Prostate gland (tissue), 2 donors: ENCODE measurements at regions not wholly inside any gene's neighbourhood (a gene's known extent, or its start where the extent isn't known, plus 50 kb on each side); places are given as distances from the start of the nearest gene placed in this dataset.

Source experiments
- DNase-seq: peaks from one replicate; pipeline ENCODE4 v3.0.0-alpha.2; 2019; ENCODE audit warnings: low spot score
- H3K27ac ChIP-seq, 2 donors: fragments of 200-600 bp; sonication (generic); 2 replicates each; pipeline ENCODE4 v1.5.1; 2017 to 2019
- H3K27me3 ChIP-seq: fragments of 200-600 bp; sonication (generic); replicated peaks from 2 replicates; pipeline ENCODE4 v1.5.1; 2019; ENCODE audit not compliant: insufficient read depth
- H3K36me3 ChIP-seq, 2 donors: fragments of 200-600 bp; sonication (generic); 1 replicate in 1 of 2; 2 replicates in 1 of 2; pipeline versions ENCODE4 v1.5.1 to v1.8.1; 2017 to 2019
- H3K4me1 ChIP-seq: fragments of 200-600 bp; sonication (generic); replicated peaks from 2 replicates; pipeline ENCODE4 v1.5.1; 2019
- H3K4me3 ChIP-seq, 2 donors: fragments of 200-600 bp; sonication (generic); 2 replicates each; pipeline ENCODE4 v1.5.1; 2017 to 2019
- H3K9me3 ChIP-seq: fragments of 200-600 bp; sonication (generic); 2 replicates; pipeline ENCODE4 v1.5.1; 2017
- POLR2A ChIP-seq: fragments of 450-650 bp; IDR thresholded peaks from one replicate; pipeline ENCODE4 v1.6.1; 2016; ENCODE audit warnings: antibody characterized with exemption, mild to moderate bottlenecking
- POLR2AphosphoS5 ChIP-seq: sonication (generic); formaldehyde crosslinking; IDR thresholded peaks from one replicate; pipeline ENCODE4 v1.6.1; 2017; ENCODE audit warnings: antibody characterized with exemption
- WGBS: methylation state at CpG from one replicate; pipeline ENCODE4 v1.1.5; 2018; 5-methylcytosine and 5-hydroxymethylcytosine counted together
- intact Hi-C: fragments of 100-400 bp; cut with DNase I; formaldehyde crosslinking; loops from one replicate; pipeline ENCODE4 v1.14.2; 2022
- TF ChIP-seq, protein P1 (sequence below), 4 experiments: fragments of 200-600 bp in 2 of 4; fragments of 450-650 bp in 2 of 4; sonication (generic) in 2 of 4; IDR thresholded peaks; 1 replicate in 3 of 4; 2 replicates in 1 of 4; pipeline ENCODE4 v1.5.1; 2016 to 2019; ENCODE audit warnings: antibody characterized with exemption in 4 of 4, mild to moderate bottlenecking in 2 of 4, moderate library complexity in 2 of 4

DNA sequence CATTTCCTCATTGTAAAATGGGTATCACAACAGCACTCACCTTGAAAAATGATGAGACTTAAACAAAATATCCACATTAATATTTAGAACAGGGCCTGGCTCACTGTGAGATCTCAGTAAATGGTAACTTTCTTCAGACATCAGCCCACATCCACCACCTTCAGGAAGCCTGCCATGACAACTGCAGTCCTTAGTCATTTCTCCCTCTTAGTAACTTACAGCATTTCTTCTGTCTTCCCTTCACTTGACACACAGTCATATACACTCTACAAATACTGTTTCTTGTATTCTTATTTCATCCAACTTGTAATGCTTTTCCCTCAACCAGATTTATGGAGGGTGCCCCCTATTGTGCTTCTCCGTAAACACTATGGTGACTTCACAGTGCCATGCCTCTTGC, 263.0 kb downstream of the ZNF516 start:
- DNase-seq, result no peak
- Histone ChIP-seq H3K36me3 (no peaks in the 10 kb centered on the region), H3K4me1 (no peaks in the 10 kb centered on the region), H3K27me3 (no peaks in the 10 kb centered on the region), H3K9me3 (no peaks in the 10 kb centered on the region), H3K27ac (no peak overlapping the region), H3K4me3 (no peak overlapping the region)
- 100% methylated on average over 1 of the region's 1 CpG for WGBS
- intact Hi-C loops, result no loop called here
- TF ChIP-seq, protein P1, sequence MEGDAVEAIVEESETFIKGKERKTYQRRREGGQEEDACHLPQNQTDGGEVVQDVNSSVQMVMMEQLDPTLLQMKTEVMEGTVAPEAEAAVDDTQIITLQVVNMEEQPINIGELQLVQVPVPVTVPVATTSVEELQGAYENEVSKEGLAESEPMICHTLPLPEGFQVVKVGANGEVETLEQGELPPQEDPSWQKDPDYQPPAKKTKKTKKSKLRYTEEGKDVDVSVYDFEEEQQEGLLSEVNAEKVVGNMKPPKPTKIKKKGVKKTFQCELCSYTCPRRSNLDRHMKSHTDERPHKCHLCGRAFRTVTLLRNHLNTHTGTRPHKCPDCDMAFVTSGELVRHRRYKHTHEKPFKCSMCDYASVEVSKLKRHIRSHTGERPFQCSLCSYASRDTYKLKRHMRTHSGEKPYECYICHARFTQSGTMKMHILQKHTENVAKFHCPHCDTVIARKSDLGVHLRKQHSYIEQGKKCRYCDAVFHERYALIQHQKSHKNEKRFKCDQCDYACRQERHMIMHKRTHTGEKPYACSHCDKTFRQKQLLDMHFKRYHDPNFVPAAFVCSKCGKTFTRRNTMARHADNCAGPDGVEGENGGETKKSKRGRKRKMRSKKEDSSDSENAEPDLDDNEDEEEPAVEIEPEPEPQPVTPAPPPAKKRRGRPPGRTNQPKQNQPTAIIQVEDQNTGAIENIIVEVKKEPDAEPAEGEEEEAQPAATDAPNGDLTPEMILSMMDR (IDR thresholded peaks at IDR 0.05), result no peak
- TF ChIP-seq POLR2A, result no peak
- no peak for TF ChIP-seq POLR2AphosphoS5

DNA sequence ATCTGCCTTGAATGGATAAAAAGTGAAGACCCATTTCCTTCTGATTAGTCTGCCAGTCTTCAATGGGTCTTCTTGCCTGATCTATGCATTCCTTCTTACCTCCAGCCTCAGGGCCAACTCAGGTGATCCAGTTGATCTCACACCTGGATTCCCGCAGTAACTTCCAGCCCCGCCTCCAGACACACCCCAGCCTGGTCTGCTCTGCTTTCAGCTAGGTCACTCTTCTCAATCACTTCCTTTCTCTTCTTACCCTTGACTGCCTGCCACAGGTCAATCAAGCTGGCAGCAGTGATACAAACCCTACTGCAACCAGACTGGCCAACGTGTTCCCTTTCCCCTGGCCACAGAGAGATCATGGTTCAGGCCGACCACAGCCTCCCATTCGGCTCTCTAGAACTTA, 263.6 kb downstream of the ZNF516 start:
- H3K27me3 ChIP-seq, result no peaks in the 10 kb centered on the region
- no peak overlapping the region for H3K27ac ChIP-seq
- H3K4me1 ChIP-seq, result no peaks in the 10 kb centered on the region
- H3K4me3 ChIP-seq, result no peak overlapping the region
- intact Hi-C loops, result no loop called here
- H3K9me3 ChIP-seq, result no peaks in the 10 kb centered on the region
- TF ChIP-seq POLR2AphosphoS5, result no peak
- TF ChIP-seq, protein P1 (IDR thresholded peaks at IDR 0.05), result no peak
- no peak for TF ChIP-seq POLR2A
- 92% methylated on average over 5 of the region's 5 CpGs for WGBS
- no peak for DNase-seq
- H3K36me3 ChIP-seq, result no peaks in the 10 kb centered on the region

DNA sequence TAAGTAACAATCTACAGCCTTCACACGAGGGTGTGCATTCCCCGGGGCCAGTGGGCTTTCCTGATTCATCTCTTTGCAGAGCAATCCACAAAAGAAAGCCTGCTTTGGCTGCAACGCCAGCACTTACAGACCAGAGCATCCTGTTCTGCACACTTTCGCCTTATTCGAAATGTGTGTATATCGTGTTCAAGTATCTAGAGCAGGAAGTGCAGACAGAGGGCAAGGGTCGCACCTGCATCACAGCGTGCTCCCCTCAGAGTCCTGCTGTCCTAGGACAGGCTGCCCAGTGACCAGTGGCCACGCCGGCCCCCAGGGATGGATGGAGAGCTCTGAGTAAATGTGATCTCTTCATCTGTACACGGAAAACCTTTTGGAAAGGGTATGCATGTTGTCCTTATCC, 264.3 kb downstream of the ZNF516 start:
- intact Hi-C loops, result no loop called here
- Histone ChIP-seq H3K9me3 (no peaks in the 10 kb centered on the region), H3K4me1 (no peaks in the 10 kb centered on the region), H3K4me3 (no peak overlapping the region), H3K36me3 (no peaks in the 10 kb centered on the region), H3K27me3 (no peaks in the 10 kb centered on the region), H3K27ac (no peak overlapping the region)
- WGBS, result 54% methylated on average over 11 of the region's 11 CpGs
- DNase-seq, result no peak
- TF ChIP-seq POLR2A, result no peak
- TF ChIP-seq POLR2AphosphoS5, result no peak
- TF ChIP-seq, protein P1 (IDR thresholded peaks at IDR 0.05), result no peak

DNA sequence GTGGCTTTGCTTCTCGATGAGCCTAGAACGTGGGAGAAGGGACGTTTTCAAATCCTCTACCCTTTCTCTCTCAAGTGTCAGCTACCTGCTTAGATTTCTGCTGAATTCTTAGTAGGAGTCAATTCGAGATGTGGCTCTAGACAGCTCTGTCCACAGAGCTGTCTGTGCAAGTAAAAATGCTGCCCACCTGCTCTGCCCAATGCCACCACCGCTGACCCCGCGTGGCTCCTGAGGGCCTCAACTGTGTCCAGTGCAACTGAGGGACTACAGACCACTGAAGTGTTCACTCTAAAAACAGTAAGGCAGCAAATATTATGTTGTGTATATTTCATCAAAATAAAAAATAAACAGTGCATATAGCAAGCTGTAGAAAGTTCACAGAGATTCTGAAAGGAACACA, 266.3 kb downstream of the ZNF516 start:
- Histone ChIP-seq H3K4me3 (no peak overlapping the region), H3K9me3 (no peaks in the 10 kb centered on the region), H3K27ac (no peak overlapping the region), H3K27me3 (no peaks in the 10 kb centered on the region), H3K4me1 (no peaks in the 10 kb centered on the region), H3K36me3 (no peaks in the 10 kb centered on the region)
- no peak for DNase-seq
- TF ChIP-seq, protein P1 (IDR thresholded peaks at IDR 0.05), result no peak
- TF ChIP-seq POLR2A (no peak), POLR2AphosphoS5 (no peak)
- intact Hi-C loops, result no loop called here
- WGBS, result 82% methylated on average over 7 of the region's 7 CpGs

DNA sequence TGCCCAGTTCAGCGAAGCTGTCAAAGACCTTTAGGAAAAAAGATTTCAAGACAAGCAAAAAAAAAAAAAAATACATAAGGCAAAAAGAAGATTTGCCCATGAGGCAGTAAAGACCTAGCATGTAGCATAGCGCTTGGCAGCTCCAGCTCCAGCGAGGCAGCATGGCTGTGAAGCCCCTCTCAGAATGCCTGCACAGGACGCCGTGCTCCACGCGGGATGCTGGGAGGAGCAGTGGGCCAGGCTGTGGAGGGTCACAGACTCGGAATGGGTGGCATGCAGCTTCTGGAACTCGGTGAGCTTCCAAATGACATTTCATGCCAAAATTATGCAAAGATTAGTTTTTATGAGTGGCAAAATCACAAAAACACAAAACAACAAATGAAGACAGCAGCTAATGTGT, 267.3 kb downstream of the ZNF516 start:
- H3K27ac ChIP-seq, result no peak overlapping the region
- TF ChIP-seq, protein P1 (IDR thresholded peaks at IDR 0.05), result no peak
- TF ChIP-seq POLR2AphosphoS5 (no peak), POLR2A (no peak)
- H3K27me3 ChIP-seq, result no peaks in the 10 kb centered on the region
- no peaks in the 10 kb centered on the region for H3K36me3 ChIP-seq
- intact Hi-C loops, result no loop called here
- DNase-seq, result no peak
- H3K9me3 ChIP-seq, result no peaks in the 10 kb centered on the region
- WGBS, result 73% methylated on average over 9 of the region's 9 CpGs
- no peak overlapping the region for H3K4me3 ChIP-seq
- no peaks in the 10 kb centered on the region for H3K4me1 ChIP-seq
